ENCODE measurements at regions not wholly inside any gene's neighbourhood (a gene's known extent, or its start where the extent isn't known, plus 50 kb on each side); places are given as distances from the start of the nearest gene placed in this dataset.

DNA sequence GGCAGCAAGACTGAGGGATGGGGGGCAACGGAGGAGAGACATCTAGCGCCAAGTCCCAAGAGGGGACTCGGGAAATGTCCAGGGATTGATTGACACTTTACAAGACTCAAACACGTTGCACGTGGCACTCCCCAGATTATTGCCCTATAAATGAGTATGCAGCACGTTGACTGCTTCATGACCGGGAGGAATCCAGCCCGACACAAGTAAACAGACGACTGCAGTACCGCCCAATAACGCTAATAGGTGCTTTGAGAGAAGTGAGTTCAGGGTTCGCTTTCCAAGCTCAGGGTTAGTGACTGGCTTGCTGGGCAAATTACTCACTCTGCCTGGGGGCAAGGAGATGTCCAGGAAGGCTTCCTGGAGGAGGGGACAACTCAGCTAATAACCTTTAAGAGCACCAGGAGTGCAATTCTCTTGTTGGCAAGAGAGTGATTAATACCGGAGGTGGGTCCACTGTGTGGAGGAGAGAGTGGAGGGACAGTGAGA is 73.3 kb upstream of the MYL10 start:
- WGBS, 2 donors (ENCODE audit: extremely low coverage in 2 of 2, insufficient read length in 2 of 2, insufficient replicate concordance in 1 of 2), result no CpG with 5 or more reads among the region's 13 CpGs
- no peak for DNase-seq (ENCODE audit: low spot score)

DNA sequence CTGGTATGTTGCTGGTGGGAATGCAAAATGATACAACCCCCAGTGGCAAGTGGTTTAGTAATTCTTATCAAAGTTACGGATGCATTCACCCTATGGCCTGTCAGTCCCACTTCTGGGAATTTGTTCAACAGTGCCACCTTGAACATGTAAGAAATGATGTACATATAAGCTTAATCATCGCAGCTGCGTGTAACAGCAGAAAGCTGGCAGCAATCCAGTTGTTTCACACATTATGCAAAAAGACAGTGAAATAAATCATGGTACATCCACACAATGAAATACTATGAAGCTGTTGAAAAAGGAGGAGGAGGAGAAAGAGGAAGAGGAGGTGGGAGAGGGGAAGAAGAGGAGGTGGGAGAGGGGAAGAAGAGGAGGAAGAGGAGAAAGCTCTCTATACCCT is 76.2 kb upstream of the MYL10 start:
- no CpG with 5 or more reads among the region's 3 CpGs for WGBS, 2 donors (ENCODE audit: extremely low coverage in 2 of 2, insufficient read length in 2 of 2, insufficient replicate concordance in 1 of 2)
- H3K14ac ChIP-seq (ENCODE audit: low read length), result no peak overlapping the region

More for the DNA sequence above, 73.3 kb upstream of the MYL10 start:
- Histone ChIP-seq H4K8ac (ENCODE audit: low read depth, low read length) (no peak overlapping the region), H2BK15ac (ENCODE audit: low read length) (no peak overlapping the region), H3K9ac (ENCODE audit: low read depth, low read length, poor library complexity) (no peak overlapping the region), H2BK5ac (ENCODE audit: low read length) (no peak overlapping the region), H4K91ac (ENCODE audit: low read depth, low read length, poor library complexity) (no peak overlapping the region), H3K4me1 (ENCODE audit: control insufficient read depth in 2 of 2, insufficient read depth in 1 of 2, low read depth in 1 of 2, low read length in 2 of 2) (no peaks in the 10 kb centered on the region), H3K27me3 (ENCODE audit: control insufficient read depth in 3 of 3, insufficient read depth in 3 of 3, low read depth in 1 of 3, low read length in 3 of 3) (peaks cover 0 to 31% (median 0%) of the 10 kb centered on the region in 3 experiments), H2AFZ (ENCODE audit: low read length) (no peak overlapping the region), H2AK5ac (ENCODE audit: low read depth, low read length) (no peak overlapping the region), H3K36me3 (replicated peaks in 1 of 2; ENCODE audit: control insufficient read depth in 2 of 2, insufficient read depth in 2 of 2, low read length in 2 of 2) (no peaks in the 10 kb centered on the region), H3K14ac (ENCODE audit: low read length) (no peak overlapping the region), H3K79me1 (ENCODE audit: low read depth, low read length) (no peaks in the 10 kb centered on the region), H2BK12ac (ENCODE audit: low read length) (no peak overlapping the region), H3K4me2 (ENCODE audit: insufficient read depth, low read length, poor library complexity, severe bottlenecking) (no peak overlapping the region), H3K4me3 (ENCODE audit: low read length in 2 of 2) (no peak overlapping the region), H3K27ac (replicated peaks; ENCODE audit: low read length) (no peak overlapping the region), H3K23ac (ENCODE audit: low read depth, low read length, poor library complexity) (no peak overlapping the region), H3K9me3 (replicated peaks in 1 of 2; ENCODE audit: control insufficient read depth in 2 of 2, insufficient read depth in 1 of 2, low read depth in 1 of 2, low read length in 2 of 2) (no peaks in the 10 kb centered on the region), H3K4ac (ENCODE audit: low read length) (no peak overlapping the region), H2BK120ac (ENCODE audit: low read depth, low read length) (no peak overlapping the region), H3K18ac (ENCODE audit: low read length) (no peak overlapping the region)

GRCh38 chr7:101707587-101707986 is 78.5 kb upstream of the MYL10 start:
- Histone ChIP-seq H3K14ac (ENCODE audit: low read length) (no peak overlapping the region), H3K27ac (replicated peaks; ENCODE audit: low read length) (no peak overlapping the region), H3K18ac (ENCODE audit: low read length) (no peak overlapping the region), H3K27me3 (ENCODE audit: control insufficient read depth in 3 of 3, insufficient read depth in 3 of 3, low read depth in 1 of 3, low read length in 3 of 3) (peaks cover 0 to 22% (median 0%) of the 10 kb centered on the region in 3 experiments), H3K9me3 (replicated peaks in 1 of 2; ENCODE audit: control insufficient read depth in 2 of 2, insufficient read depth in 1 of 2, low read depth in 1 of 2, low read length in 2 of 2) (no peaks in the 10 kb centered on the region), H3K4me1 (ENCODE audit: control insufficient read depth in 2 of 2, insufficient read depth in 1 of 2, low read depth in 1 of 2, low read length in 2 of 2) (no peaks in the 10 kb centered on the region), H2AK5ac (ENCODE audit: low read depth, low read length) (no peak overlapping the region), H4K8ac (ENCODE audit: low read depth, low read length) (no peak overlapping the region), H2BK120ac (ENCODE audit: low read depth, low read length) (no peak overlapping the region), H3K4me3 (ENCODE audit: low read length in 2 of 2) (no peak overlapping the region), H3K79me1 (ENCODE audit: low read depth, low read length) (no peaks in the 10 kb centered on the region), H2BK15ac (ENCODE audit: low read length) (no peak overlapping the region), H3K4ac (ENCODE audit: low read length) (no peak overlapping the region), H2AFZ (ENCODE audit: low read length) (no peak overlapping the region), H2BK5ac (ENCODE audit: low read length) (no peak overlapping the region), H3K9ac (ENCODE audit: low read depth, low read length, poor library complexity) (no peak overlapping the region), H3K23ac (ENCODE audit: low read depth, low read length, poor library complexity) (no peak overlapping the region), H3K4me2 (ENCODE audit: insufficient read depth, low read length, poor library complexity, severe bottlenecking) (no peak overlapping the region), H2BK12ac (ENCODE audit: low read length) (no peak overlapping the region), H3K36me3 (replicated peaks in 1 of 2; ENCODE audit: control insufficient read depth in 2 of 2, insufficient read depth in 2 of 2, low read length in 2 of 2) (no peaks in the 10 kb centered on the region), H4K91ac (ENCODE audit: low read depth, low read length, poor library complexity) (no peak overlapping the region)
- WGBS, 2 donors (ENCODE audit: extremely low coverage in 2 of 2, insufficient read length in 2 of 2, insufficient replicate concordance in 1 of 2), result no CpG with 5 or more reads among the region's 8 CpGs
- DNase-seq (ENCODE audit: low spot score), result no peak

More for the DNA sequence above, 76.2 kb upstream of the MYL10 start:
- no peaks in the 10 kb centered on the region for H3K4me1 ChIP-seq (ENCODE audit: control insufficient read depth in 2 of 2, insufficient read depth in 1 of 2, low read depth in 1 of 2, low read length in 2 of 2)
- no peak overlapping the region for H3K4me2 ChIP-seq (ENCODE audit: insufficient read depth, low read length, poor library complexity, severe bottlenecking)
- H2BK5ac ChIP-seq (ENCODE audit: low read length), result no peak overlapping the region
- no peak overlapping the region for H3K27ac ChIP-seq (replicated peaks; ENCODE audit: low read length)
- no peak overlapping the region for H4K8ac ChIP-seq (ENCODE audit: low read depth, low read length)
- peaks cover 0 to 26% (median 0%) of the 10 kb centered on the region in 3 experiments for H3K27me3 ChIP-seq (ENCODE audit: control insufficient read depth in 3 of 3, insufficient read depth in 3 of 3, low read depth in 1 of 3, low read length in 3 of 3)
- H3K9me3 ChIP-seq (replicated peaks in 1 of 2; ENCODE audit: control insufficient read depth in 2 of 2, insufficient read depth in 1 of 2, low read depth in 1 of 2, low read length in 2 of 2), result no peaks in the 10 kb centered on the region
- H2BK15ac ChIP-seq (ENCODE audit: low read length), result no peak overlapping the region
- no peak overlapping the region for H4K91ac ChIP-seq (ENCODE audit: low read depth, low read length, poor library complexity)
- no peak overlapping the region for H3K9ac ChIP-seq (ENCODE audit: low read depth, low read length, poor library complexity)
- no peak overlapping the region for H3K23ac ChIP-seq (ENCODE audit: low read depth, low read length, poor library complexity)
- H3K36me3 ChIP-seq (replicated peaks in 1 of 2; ENCODE audit: control insufficient read depth in 2 of 2, insufficient read depth in 2 of 2, low read length in 2 of 2), result no peaks in the 10 kb centered on the region
- H2AK5ac ChIP-seq (ENCODE audit: low read depth, low read length), result no peak overlapping the region
- no peak overlapping the region for H2AFZ ChIP-seq (ENCODE audit: low read length)
- no peak overlapping the region for H3K4ac ChIP-seq (ENCODE audit: low read length)
- H2BK120ac ChIP-seq (ENCODE audit: low read depth, low read length), result no peak overlapping the region
- H3K18ac ChIP-seq (ENCODE audit: low read length), result no peak overlapping the region
- DNase-seq (ENCODE audit: low spot score), result no peak
- no peak overlapping the region for H2BK12ac ChIP-seq (ENCODE audit: low read length)
- no peak overlapping the region for H3K4me3 ChIP-seq (ENCODE audit: low read length in 2 of 2)
- no peaks in the 10 kb centered on the region for H3K79me1 ChIP-seq (ENCODE audit: low read depth, low read length)

- Histone ChIP-seq H3K18ac (ENCODE audit: low read length) (no peak overlapping the region), H3K36me3 (replicated peaks in 1 of 2; ENCODE audit: control insufficient read depth in 2 of 2, insufficient read depth in 2 of 2, low read length in 2 of 2) (no peaks in the 10 kb centered on the region), H3K79me1 (ENCODE audit: low read depth, low read length) (no peaks in the 10 kb centered on the region), H3K14ac (ENCODE audit: low read length) (no peak overlapping the region), H3K4ac (ENCODE audit: low read length) (no peak overlapping the region), H2BK15ac (ENCODE audit: low read length) (no peak overlapping the region), H3K4me3 (ENCODE audit: low read length in 2 of 2) (no peak overlapping the region), H3K27ac (replicated peaks; ENCODE audit: low read length) (no peak overlapping the region), H3K9me3 (replicated peaks in 1 of 2; ENCODE audit: control insufficient read depth in 2 of 2, insufficient read depth in 1 of 2, low read depth in 1 of 2, low read length in 2 of 2) (no peaks in the 10 kb centered on the region), H2BK120ac (ENCODE audit: low read depth, low read length) (no peak overlapping the region), H2BK5ac (ENCODE audit: low read length) (no peak overlapping the region), H3K9ac (ENCODE audit: low read depth, low read length, poor library complexity) (no peak overlapping the region), H2AFZ (ENCODE audit: low read length) (no peak overlapping the region), H3K27me3 (ENCODE audit: control insufficient read depth in 3 of 3, insufficient read depth in 3 of 3, low read depth in 1 of 3, low read length in 3 of 3) (peaks cover 0 to 21% (median 0%) of the 10 kb centered on the region in 3 experiments), H3K23ac (ENCODE audit: low read depth, low read length, poor library complexity) (no peak overlapping the region), H2AK5ac (ENCODE audit: low read depth, low read length) (no peak overlapping the region), H3K4me2 (ENCODE audit: insufficient read depth, low read length, poor library complexity, severe bottlenecking) (no peak overlapping the region), H2BK12ac (ENCODE audit: low read length) (no peak overlapping the region), H4K8ac (ENCODE audit: low read depth, low read length) (no peak overlapping the region), H3K4me1 (ENCODE audit: control insufficient read depth in 2 of 2, insufficient read depth in 1 of 2, low read depth in 1 of 2, low read length in 2 of 2) (no peaks in the 10 kb centered on the region), H4K91ac (ENCODE audit: low read depth, low read length, poor library complexity) (no peak overlapping the region)
- no CpG with 5 or more reads among the region's 7 CpGs for WGBS, 2 donors (ENCODE audit: extremely low coverage in 2 of 2, insufficient read length in 2 of 2, insufficient replicate concordance in 1 of 2)
- DNase-seq (ENCODE audit: low spot score), result no peak
Observed at GRCh38 chr7:101708223-101708622, 79.1 kb upstream of the MYL10 start.

Data from neuronal stem cell (in vitro differentiated cells).